ENCODE measurements at regions not wholly inside any gene's neighbourhood (a gene's known extent, or its start where the extent isn't known, plus 50 kb on each side); places are given as distances from the start of the nearest gene placed in this dataset.

GRCh38 chr2:611519-611918, 65.7 kb downstream of the TMEM18 start:
- no peak for DNase-seq (ENCODE audit: low spot score)

GRCh38 chr2:610491-610890, 66.7 kb downstream of the TMEM18 start:
- no peak for DNase-seq (ENCODE audit: low spot score)
- no peak for TF ChIP-seq CTCF (IDR thresholded peaks at IDR 0.05; ENCODE audit: extremely low read depth, missing control alignments)

More at GRCh38 chr2:611519-611918, 65.7 kb downstream of the TMEM18 start:
- no peak for TF ChIP-seq CTCF (IDR thresholded peaks at IDR 0.05; ENCODE audit: extremely low read depth, missing control alignments)

GRCh38 chr2:609881-610280, 67.3 kb downstream of the TMEM18 start:
- DNase-seq (ENCODE audit: low spot score): no peak
- TF ChIP-seq CTCF (IDR thresholded peaks at IDR 0.05; ENCODE audit: extremely low read depth, missing control alignments): no peak

GRCh38 chr2:609449-609848, 67.8 kb downstream of the TMEM18 start:
- no peak for TF ChIP-seq CTCF (IDR thresholded peaks at IDR 0.05; ENCODE audit: extremely low read depth, missing control alignments)
- DNase-seq (ENCODE audit: low spot score): no peak

GRCh38 chr2:608711-609110, 68.5 kb downstream of the TMEM18 start:
- no peak for TF ChIP-seq CTCF (IDR thresholded peaks at IDR 0.05; ENCODE audit: extremely low read depth, missing control alignments)
- DNase-seq (ENCODE audit: low spot score): no peak

GRCh38 chr2:608297-608696, 68.9 kb downstream of the TMEM18 start:
- TF ChIP-seq CTCF (IDR thresholded peaks at IDR 0.05; ENCODE audit: extremely low read depth, missing control alignments): no peak
- DNase-seq (ENCODE audit: low spot score): no peak

GRCh38 chr2:607709-608108, 69.5 kb downstream of the TMEM18 start:
- DNase-seq (ENCODE audit: low spot score): no peak
- no peak for TF ChIP-seq CTCF (IDR thresholded peaks at IDR 0.05; ENCODE audit: extremely low read depth, missing control alignments)

All from GM20000 (cell line).